HG02943 (cell line): ENCODE measurements at regions not wholly inside any gene's neighbourhood (a gene's known extent, or its start where the extent isn't known, plus 50 kb on each side); places are given as distances from the start of the nearest gene placed in this dataset.
"Not testable (repeated sequence)": the region's sequence is repeated elsewhere in the genome, so short reads cannot be mapped to it uniquely, and the experiment has no call there.

Experiments
- ATAC-seq: cut with Tn5 transposase; IDR thresholded peaks from one replicate; pipeline ENCODE4 v1.9.1; 2021; ENCODE audit warnings: mild to moderate bottlenecking, low read depth, moderate library complexity; ENCODE audit not compliant: unreplicated experiment

GRCh38 chr3:159253860-159254259 lies 452.0 kb downstream of the MFSD1 start:
- ATAC-seq, result no peak

DNA sequence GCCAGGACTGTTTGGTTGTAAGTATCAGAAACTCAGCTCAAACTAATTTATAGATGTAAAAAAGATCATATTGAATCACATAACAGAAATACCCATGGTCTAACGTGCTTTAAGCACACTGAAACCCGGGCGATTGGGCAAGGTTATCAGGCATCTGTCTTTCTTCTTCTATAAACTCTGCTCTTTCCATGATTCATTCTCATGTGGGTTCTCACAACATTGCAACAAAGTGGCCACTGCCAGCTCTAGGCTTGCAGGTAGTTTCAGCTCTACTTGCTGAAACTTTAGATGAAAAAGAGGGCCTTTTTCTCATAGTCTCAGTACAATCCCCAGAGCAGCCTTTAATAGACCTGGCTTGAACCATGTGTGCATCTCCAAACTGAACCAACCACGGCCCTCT lies 456.1 kb downstream of the MFSD1 start:
- no peak for ATAC-seq

DNA sequence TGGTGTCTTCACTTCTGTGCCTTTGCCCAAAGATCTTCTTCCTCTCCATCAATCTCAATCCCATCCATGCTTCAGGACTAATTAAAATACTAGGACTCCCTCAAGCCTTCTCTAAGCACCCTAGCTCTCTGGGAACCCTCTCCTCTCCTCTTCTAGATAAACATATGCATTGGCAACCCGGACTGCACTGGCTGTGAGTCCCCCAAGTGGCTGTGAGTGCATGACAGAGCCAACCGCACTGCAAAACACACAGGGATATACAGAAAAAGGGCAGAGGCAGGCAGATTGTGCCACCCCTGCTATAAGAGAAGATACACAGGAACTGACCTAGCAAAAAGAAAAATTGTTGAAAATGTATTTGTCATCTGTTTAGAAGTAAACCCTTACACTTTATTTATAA lies 457.1 kb downstream of the MFSD1 start:
- no peak for ATAC-seq

DNA sequence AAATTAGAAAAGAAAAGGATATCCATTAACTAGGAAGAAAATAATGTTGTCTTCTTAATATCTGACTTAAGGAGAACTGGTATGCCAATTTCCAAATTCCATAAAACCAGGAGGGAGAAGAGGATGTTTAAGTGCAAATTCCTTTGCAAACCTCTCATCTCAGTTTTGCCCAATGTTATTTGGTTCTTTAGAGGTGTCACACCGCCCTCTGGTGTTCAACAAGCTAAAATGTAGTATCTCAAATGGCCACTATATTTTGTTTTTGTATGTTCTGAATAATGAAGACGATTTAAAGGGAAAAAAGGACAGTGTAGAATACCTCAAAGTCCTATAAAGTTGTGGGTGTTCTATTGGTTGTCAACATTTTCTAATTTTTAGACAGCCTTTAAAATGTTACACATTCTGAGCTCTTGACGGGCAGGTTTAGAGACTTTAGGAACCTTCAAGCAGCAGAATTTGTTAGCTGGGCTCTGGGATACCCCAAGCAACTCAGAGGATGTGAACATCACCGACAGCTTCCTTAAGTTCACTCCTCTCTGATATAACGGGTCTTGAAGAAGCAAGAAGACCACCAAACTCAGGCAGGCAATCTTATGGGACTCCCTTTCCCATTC lies 458.3 kb downstream of the MFSD1 start:
- no peak for ATAC-seq

GRCh38 chr3:159261333-159261732 lies 459.5 kb downstream of the MFSD1 start:
- not testable (repeated sequence) for ATAC-seq

- no peak for ATAC-seq
These were observed 462.1 kb downstream of the MFSD1 start for GRCh38 chr3:159263750-159264553.

- no peak for ATAC-seq
These were observed 463.9 kb downstream of the MFSD1 start for GRCh38 chr3:159265705-159266104.

GRCh38 chr3:159266779-159267178 lies 464.9 kb downstream of the MFSD1 start:
- ATAC-seq, result no peak

DNA sequence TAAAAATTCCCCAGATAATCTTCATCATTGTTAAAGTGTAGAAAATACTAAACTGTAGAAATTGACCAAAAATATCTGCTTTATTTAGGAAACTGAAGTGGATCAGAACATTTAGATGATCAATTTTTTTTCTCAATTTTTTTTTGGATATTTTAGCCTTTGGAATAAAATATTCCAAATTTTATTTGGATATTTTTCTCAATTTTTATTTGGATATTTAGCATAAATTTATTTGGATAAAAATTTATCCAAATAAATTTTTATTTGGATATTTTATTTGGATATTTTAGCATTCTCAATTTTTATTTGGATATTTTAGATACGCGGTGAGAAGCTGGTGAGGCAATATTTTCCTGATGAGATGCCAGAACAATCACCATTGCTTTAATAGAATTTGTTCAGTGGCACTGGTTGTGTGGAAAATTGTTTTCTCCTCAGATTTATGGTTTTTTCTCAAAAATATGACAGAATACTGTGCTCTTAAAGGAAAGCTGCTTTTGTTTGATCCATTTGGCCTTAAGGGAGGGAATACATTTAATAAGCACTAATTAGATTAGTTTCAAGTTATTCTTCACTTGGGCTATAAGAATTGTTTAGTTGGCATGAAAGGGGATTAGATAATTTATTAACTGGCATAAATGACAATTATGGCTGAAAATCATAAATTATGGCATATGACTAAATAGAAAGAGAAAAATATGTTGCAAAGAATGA lies 470.1 kb downstream of the MFSD1 start:
- ATAC-seq, result no peak

DNA sequence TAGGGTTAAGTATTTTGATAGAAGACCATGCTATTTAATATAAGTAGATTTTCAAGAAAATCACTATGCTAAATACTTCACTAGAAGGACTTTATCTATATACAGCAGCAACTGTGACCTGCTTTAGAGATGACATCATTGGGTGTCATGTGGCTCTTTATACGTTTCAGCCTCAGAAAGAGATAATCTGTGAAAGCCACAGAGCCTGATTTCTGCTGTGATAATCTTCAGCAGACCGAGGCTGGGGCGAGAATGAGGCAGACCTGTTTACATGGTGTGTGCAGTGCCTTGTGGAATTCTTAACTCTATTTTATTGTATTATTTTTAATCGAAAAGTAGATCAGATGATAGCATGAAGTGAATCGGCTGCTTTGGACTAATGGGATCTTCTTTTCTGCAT lies 471.2 kb downstream of the MFSD1 start:
- no peak for ATAC-seq

DNA sequence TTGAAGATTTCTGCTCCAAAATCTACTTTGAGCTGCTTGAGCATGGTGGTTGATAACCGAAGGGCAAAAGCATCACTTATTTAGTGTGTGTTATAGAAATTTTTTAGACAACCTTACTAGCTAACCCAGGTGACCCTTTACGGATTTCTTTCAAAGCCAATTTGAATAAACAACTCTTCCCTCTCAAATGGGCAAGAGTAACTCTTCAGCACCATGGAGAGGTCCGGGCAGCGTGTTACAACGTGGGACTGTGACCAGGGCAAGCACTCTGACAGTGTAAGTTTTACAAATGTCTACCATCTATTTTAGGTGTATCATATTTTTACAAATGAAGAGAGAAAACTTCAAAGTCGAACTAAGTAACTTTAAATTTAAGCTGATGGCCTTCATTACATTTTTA lies 471.8 kb downstream of the MFSD1 start:
- ATAC-seq, result no peak

GRCh38 chr3:159275741-159276140 lies 473.9 kb downstream of the MFSD1 start:
- ATAC-seq, result no peak

DNA sequence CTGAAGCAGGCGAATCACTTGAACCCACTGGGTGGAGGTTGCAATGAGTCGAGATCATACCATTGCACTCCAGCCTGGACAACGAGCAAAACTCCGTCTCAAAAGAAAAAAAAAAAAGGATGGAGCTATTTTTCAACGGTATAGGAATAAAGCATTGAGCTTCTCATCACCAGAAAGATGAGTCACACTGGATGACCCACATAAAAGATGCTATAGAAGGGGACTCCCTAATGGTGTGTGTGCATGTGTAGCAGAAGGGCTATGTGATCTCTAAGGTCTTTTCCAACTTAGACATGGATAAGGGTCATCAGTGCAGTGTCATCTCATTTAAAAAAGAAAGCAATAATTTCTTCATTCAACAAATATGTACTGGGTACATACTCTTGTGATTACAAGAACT lies 476.0 kb downstream of the MFSD1 start:
- no peak for ATAC-seq

- ATAC-seq, result no peak
These were observed 478.7 kb downstream of the MFSD1 start for GRCh38 chr3:159280386-159281191.

GRCh38 chr3:159293493-159293892 lies 491.6 kb downstream of the MFSD1 start:
- ATAC-seq, result no peak

GRCh38 chr3:159301961-159302360 lies 500.1 kb downstream of the MFSD1 start:
- no peak for ATAC-seq

GRCh38 chr3:159305017-159305416 lies 503.2 kb downstream of the MFSD1 start:
- no peak for ATAC-seq

- not testable (repeated sequence) for ATAC-seq
These were observed 514.9 kb downstream of the MFSD1 start for GRCh38 chr3:159316706-159317105.

- ATAC-seq, result no peak
These were observed 517.3 kb downstream of the MFSD1 start for GRCh38 chr3:159319156-159319555.

DNA sequence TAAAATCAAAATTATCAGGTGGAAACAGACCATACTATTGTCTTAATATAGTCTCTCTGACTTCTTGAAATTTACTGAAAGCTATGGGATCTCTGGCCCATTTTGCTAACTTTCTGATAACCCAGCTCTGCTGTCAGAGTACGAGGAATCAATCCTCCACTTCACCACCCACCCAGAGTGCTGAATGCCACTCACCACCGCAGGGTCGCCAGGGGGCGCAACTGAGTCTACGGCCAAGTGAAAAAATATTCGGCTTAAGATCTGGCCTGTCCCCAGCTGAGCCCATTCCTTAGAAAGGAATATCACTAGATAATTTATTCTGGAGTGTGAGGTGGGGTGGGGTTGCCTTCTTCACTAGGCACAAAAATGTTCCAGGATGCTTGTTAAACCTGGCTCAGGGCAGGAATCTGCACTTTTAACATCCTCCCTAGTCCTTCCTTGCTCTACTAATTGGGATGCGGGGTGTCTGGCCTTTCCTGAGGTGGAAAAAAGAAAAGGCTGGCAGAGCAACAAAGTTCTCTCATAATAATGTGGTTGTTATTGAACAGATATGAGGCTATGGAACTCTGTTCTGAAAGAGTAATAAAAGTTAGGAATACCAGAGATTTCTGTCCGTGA lies 520.6 kb downstream of the MFSD1 start:
- no peak for ATAC-seq
